Activated CD4-positive, alpha-beta T cell treated with anti-CD3 and anti-CD28 coated beads, Interleukin-2, amount 10 ng/mL, durations not matched to agents 24 days and 14 days (primary cell): ENCODE measurements at regions not wholly inside any gene's neighbourhood (a gene's known extent, or its start where the extent isn't known, plus 50 kb on each side); places are given as distances from the start of the nearest gene placed in this dataset.
"Not testable (repeated sequence)": the region's sequence is repeated elsewhere in the genome, so short reads cannot be mapped to it uniquely, and the experiment has no call there.

ENCODE experiments used
- DNase-seq: peaks from one replicate; pipeline ENCODE4 v3.0.0; 2022
- H3K27ac Mint-ChIP-seq: one replicate; pipeline ENCODE4 v1.8.0; 2022; ENCODE audit warnings: mild to moderate bottlenecking, mixed read lengths
- H3K27me3 Mint-ChIP-seq: one replicate; pipeline ENCODE4 v1.8.0; 2022; ENCODE audit warnings: mixed read lengths
- H3K36me3 Mint-ChIP-seq: one replicate; pipeline ENCODE4 v1.8.0; 2022; ENCODE audit warnings: low read depth, mild to moderate bottlenecking, mixed read lengths
- H3K4me1 Mint-ChIP-seq: one replicate; pipeline ENCODE4 v1.8.0; 2021; ENCODE audit warnings: mixed read lengths
- H3K4me3 Mint-ChIP-seq: one replicate; pipeline ENCODE4 v1.8.0; 2022; ENCODE audit warnings: mild to moderate bottlenecking, moderate library complexity, mixed read lengths
- H3K9me3 Mint-ChIP-seq: one replicate; pipeline ENCODE4 v1.8.0; 2021; ENCODE audit warnings: mixed read lengths
- intact Hi-C: fragments of 100-400 bp; cut with micrococcal nuclease; formaldehyde crosslinking; loops from one replicate; pipeline ENCODE4 v1.15.1; 2023

DNA sequence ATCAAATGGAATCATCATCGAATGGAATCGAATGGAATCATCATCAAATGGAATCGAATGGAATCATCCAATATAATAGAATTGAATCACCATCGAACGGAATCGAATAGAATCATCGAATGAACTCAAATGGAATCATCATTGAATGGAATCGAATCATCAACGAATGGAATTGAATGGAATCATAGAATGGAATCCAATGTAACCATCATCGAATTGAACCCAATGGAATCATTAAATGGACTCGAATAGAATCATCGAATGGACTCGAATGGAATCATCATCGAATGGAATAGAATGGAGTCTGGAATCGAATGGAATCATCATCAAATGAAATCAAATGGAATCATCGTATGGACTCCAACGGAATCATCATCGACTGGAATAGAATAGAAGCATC lies 227.0 kb downstream of the SHCBP1 start:
- H3K27ac Mint-ChIP-seq, H3K9me3 Mint-ChIP-seq, H3K36me3 Mint-ChIP-seq, H3K27me3 Mint-ChIP-seq, H3K4me3 Mint-ChIP-seq, H3K4me1 Mint-ChIP-seq, intact Hi-C loops: not testable (repeated sequence)
- DNase-seq = peak; percentile 52

- peak; percentile 84 for DNase-seq
- H3K4me1 Mint-ChIP-seq, H3K27ac Mint-ChIP-seq, intact Hi-C loops, H3K4me3 Mint-ChIP-seq, H3K9me3 Mint-ChIP-seq, H3K27me3 Mint-ChIP-seq, H3K36me3 Mint-ChIP-seq: not testable (repeated sequence)
Measured at GRCh38 chr16:46392930-46393722, 228.1 kb downstream of the SHCBP1 start.

GRCh38 chr16:46390660-46391462 lies 230.3 kb downstream of the SHCBP1 start:
- DNase-seq = peak; percentile 92
- intact Hi-C loops, H3K4me3 Mint-ChIP-seq, H3K27ac Mint-ChIP-seq, H3K27me3 Mint-ChIP-seq, H3K36me3 Mint-ChIP-seq, H3K4me1 Mint-ChIP-seq: not testable (repeated sequence)
- peaks cover 13% of the 10 kb centered on the region for H3K9me3 Mint-ChIP-seq

- peak; percentile 98 for DNase-seq
- H3K27me3 Mint-ChIP-seq, H3K4me3 Mint-ChIP-seq, H3K36me3 Mint-ChIP-seq, H3K27ac Mint-ChIP-seq, H3K4me1 Mint-ChIP-seq, intact Hi-C loops: not testable (repeated sequence)
- H3K9me3 Mint-ChIP-seq = peaks cover 10% of the 10 kb centered on the region
Measured at GRCh38 chr16:46389561-46390041, 231.6 kb downstream of the SHCBP1 start.

GRCh38 chr16:46388939-46389491 lies 232.2 kb downstream of the SHCBP1 start:
- H3K4me3 Mint-ChIP-seq, H3K36me3 Mint-ChIP-seq, H3K27ac Mint-ChIP-seq, H3K4me1 Mint-ChIP-seq, intact Hi-C loops, H3K27me3 Mint-ChIP-seq: not testable (repeated sequence)
- peak; percentile 84 for DNase-seq
- peaks cover 10% of the 10 kb centered on the region for H3K9me3 Mint-ChIP-seq

DNA sequence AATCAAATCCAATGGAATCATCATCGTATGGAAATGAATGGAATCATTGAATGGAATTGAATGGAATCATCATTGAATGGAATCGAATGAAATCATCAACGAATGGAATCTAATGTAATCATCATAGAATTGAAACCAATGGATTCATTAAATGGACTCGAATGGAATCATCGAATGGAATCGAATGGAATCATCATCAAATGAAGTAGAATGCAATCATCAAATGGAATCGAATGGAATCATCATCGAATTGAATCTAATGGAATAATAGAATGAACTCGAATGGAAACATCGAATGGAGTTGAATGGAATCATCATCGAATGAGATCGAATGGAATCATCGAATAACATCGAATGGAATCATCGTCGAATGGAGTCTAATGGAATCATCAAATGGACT lies 232.8 kb downstream of the SHCBP1 start:
- H3K27ac Mint-ChIP-seq, H3K9me3 Mint-ChIP-seq, intact Hi-C loops, H3K27me3 Mint-ChIP-seq, H3K4me3 Mint-ChIP-seq, H3K36me3 Mint-ChIP-seq, H3K4me1 Mint-ChIP-seq: not testable (repeated sequence)
- DNase-seq = peak; percentile 70

- H3K27me3 Mint-ChIP-seq, H3K4me3 Mint-ChIP-seq, H3K36me3 Mint-ChIP-seq, H3K4me1 Mint-ChIP-seq, intact Hi-C loops, H3K27ac Mint-ChIP-seq: not testable (repeated sequence)
- peak; percentile 96 for DNase-seq
- H3K9me3 Mint-ChIP-seq = peaks cover 11% of the 10 kb centered on the region
Measured at GRCh38 chr16:46387720-46388119, 233.5 kb downstream of the SHCBP1 start.

DNA sequence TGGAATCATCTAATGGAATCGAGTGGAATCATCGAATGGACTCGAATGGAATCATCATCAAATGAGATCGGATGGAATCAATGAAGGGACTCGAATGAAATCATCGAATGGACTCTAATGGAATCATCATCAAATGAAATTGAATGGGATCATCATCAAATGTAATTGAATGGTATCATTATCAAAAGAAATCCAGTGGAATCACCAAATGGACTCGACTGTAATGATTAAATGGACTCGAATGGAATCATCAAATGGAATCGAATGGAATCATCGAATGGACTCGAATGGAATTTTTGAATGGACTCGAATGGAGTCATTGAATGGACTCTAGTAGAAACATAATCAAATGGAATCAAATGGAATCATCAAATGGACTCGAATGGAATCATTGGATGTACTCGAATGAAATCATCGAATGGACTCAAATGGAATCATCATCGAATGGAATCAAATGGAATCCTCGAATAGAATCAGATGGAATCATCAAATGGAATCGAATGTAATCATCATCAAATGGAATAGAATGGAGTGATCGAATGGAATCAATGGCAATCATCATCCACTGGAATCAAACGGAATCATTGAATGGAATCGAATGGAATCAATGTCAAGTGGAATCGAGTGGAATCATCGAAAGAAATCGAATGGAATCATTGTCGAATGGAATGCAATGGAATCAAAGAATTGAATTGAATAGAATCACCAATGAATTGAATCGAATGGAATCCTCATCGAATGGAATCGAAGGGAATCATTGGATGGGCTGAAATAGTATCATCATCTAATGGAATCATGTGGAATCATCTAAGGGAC lies 234.2 kb downstream of the SHCBP1 start:
- peaks cover 11% of the 10 kb centered on the region for H3K9me3 Mint-ChIP-seq
- peak; percentile 93 for DNase-seq
- H3K4me3 Mint-ChIP-seq, H3K27ac Mint-ChIP-seq, H3K27me3 Mint-ChIP-seq, H3K4me1 Mint-ChIP-seq, H3K36me3 Mint-ChIP-seq, intact Hi-C loops: not testable (repeated sequence)

GRCh38 chr16:46386110-46386771 lies 234.9 kb downstream of the SHCBP1 start:
- H3K4me3 Mint-ChIP-seq, intact Hi-C loops: not testable (repeated sequence)
- peak; percentile 73 for DNase-seq

GRCh38 chr16:46384285-46385061 lies 236.7 kb downstream of the SHCBP1 start:
- H3K27ac Mint-ChIP-seq, H3K27me3 Mint-ChIP-seq, intact Hi-C loops, H3K4me1 Mint-ChIP-seq, H3K9me3 Mint-ChIP-seq, H3K36me3 Mint-ChIP-seq, H3K4me3 Mint-ChIP-seq: not testable (repeated sequence)
- peak; percentile 83 for DNase-seq

More at GRCh38 chr16:46386110-46386771, 234.9 kb downstream of the SHCBP1 start:
- H3K9me3 Mint-ChIP-seq = peaks cover 11% of the 10 kb centered on the region
- not testable (repeated sequence) for H3K36me3 Mint-ChIP-seq, H3K27ac Mint-ChIP-seq, H3K27me3 Mint-ChIP-seq, H3K4me1 Mint-ChIP-seq

- DNase-seq, H3K27ac Mint-ChIP-seq, H3K4me3 Mint-ChIP-seq, intact Hi-C loops, H3K4me1 Mint-ChIP-seq, H3K36me3 Mint-ChIP-seq, H3K9me3 Mint-ChIP-seq, H3K27me3 Mint-ChIP-seq: not testable (repeated sequence)
Measured at GRCh38 chr16:46383581-46383980, 237.6 kb downstream of the SHCBP1 start.

DNA sequence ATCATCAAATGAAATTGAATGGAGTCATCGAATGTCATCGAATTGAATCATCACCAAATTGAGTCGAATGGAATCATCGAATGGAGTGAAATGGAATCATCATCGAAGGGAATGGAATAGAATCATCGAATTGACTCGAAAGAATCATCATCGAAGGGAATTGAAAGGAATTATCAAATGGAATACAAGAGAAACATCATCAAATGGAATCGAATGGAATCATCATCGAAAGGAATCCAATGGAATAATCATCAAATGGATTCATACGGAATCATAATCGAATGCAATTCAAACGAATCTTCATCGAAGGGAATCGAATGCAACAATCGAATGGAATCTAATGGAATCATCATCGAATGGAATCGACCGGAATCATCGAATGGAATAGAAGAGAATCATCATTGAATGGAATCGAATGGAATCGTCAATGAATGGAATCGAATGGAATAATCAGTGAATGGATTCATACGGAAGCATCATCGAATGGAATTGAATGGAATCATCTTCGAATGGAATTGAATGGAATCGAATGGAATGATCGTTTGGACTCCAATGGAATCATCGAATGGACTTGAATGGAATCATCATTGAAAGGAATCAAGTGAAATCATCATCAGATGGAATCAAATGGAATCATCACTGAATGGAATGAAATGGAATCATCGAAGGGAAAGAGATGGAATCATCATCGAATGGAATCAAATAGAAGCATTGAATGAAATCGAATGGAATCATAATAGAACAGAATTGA lies 238.2 kb downstream of the SHCBP1 start:
- H3K9me3 Mint-ChIP-seq, H3K36me3 Mint-ChIP-seq, intact Hi-C loops, H3K27ac Mint-ChIP-seq, H3K4me1 Mint-ChIP-seq, H3K4me3 Mint-ChIP-seq, H3K27me3 Mint-ChIP-seq: not testable (repeated sequence)
- DNase-seq = peak; percentile 70
